HCT116 (cell line): ENCODE measurements at regions not wholly inside any gene's neighbourhood (a gene's known extent, or its start where the extent isn't known, plus 50 kb on each side); places are given as distances from the start of the nearest gene placed in this dataset.

Source experiments
- ATAC-seq: fragments of 200-7000 bp; cut with Tn5 transposase; 2 replicates; pipeline ENCODE4 v1.9.1; 2020; ENCODE audit warnings: mild to moderate bottlenecking, moderate library complexity
- BruUV-seq: library from RNA; stranded (reverse); fragments of 400-500 nt; replicated peaks from 2 replicates; lab custom pipeline; 2021; lab: Mats Ljungman, UMichigan
- CTCF ChIA-PET: fragments of 300-600 bp; sonication (Branson Sonifier 250); formaldehyde crosslinking; loops from one replicate; lab custom pipeline; 2021; ENCODE audit warnings: antibody characterized with exemption; lab: Charles Lee
- POLR2A ChIA-PET: fragments of 300-600, 350-600 bp; sonication (Branson Sonifier 250); formaldehyde crosslinking; loops from one replicate; lab custom pipeline; 2021; ENCODE audit warnings: antibody characterized with exemption; lab: Charles Lee
- RAD21 ChIA-PET, 2 experiments: fragments of 300-600 bp; sonication (Branson Sonifier 250); formaldehyde crosslinking; loops; one replicate each; lab custom pipeline; 2023; ENCODE audit warnings: low total read pairs in 2 of 2; ENCODE audit not compliant: uncharacterized antibody in 2 of 2, unreplicated experiment in 2 of 2, low non-redundant PET in 1 of 2; lab: Charles Lee
- DNase-seq: peaks from one replicate; pipeline ENCODE4 v3.0.0-alpha.2; 2010; ENCODE audit warnings: low read depth, low spot score
- H2AFZ ChIP-seq: fragments of 200-600 bp; shearing (Covaris generic), sonication (generic); 2 replicates; pipeline ENCODE4 v1.6.1; 2017; ENCODE audit warnings: low read depth, mixed run types, mixed read lengths, antibody characterized with exemption, low read length; ENCODE audit not compliant: poor library complexity, severe bottlenecking
- H3K27ac ChIP-seq: 2 replicates; pipeline ENCODE4 v1.5.1; 2012; ENCODE audit warnings: low read depth, low read length
- H3K27me3 ChIP-seq: fragments of 200-600 bp; sonication (generic); 2 replicates; pipeline ENCODE4 v1.6.1; 2016; ENCODE audit warnings: mixed run types, low read length, mixed read lengths; ENCODE audit not compliant: insufficient read depth
- H3K36me3 ChIP-seq, 2 experiments: fragments of 200-500 bp in 1 of 2; fragments of 200-600 bp in 1 of 2; sonication (Bioruptor generic) in 1 of 2; sonication (generic) in 1 of 2; 2 replicates each; pipeline versions ENCODE4 v1.5.1 to v1.6.1; 2014 to 2016; ENCODE audit warnings: low read length in 2 of 2, inconsistent platforms in 1 of 2, mixed read lengths in 1 of 2, mixed run types in 1 of 2; ENCODE audit not compliant: insufficient read depth in 2 of 2, control insufficient read depth in 1 of 2
- H3K4me1 ChIP-seq, 2 experiments: fragments of 200-600 bp in 1 of 2; sonication (generic) in 1 of 2; 2 replicates each; pipeline versions ENCODE4 v1.5.1 to v1.6.1; 2012 to 2017; ENCODE audit warnings: low read length in 2 of 2, inconsistent platforms in 1 of 2, mild to moderate bottlenecking in 1 of 2, mixed read lengths in 1 of 2, mixed run types in 1 of 2, moderate library complexity in 1 of 2; ENCODE audit not compliant: insufficient read depth in 2 of 2, control insufficient read depth in 1 of 2
- H3K4me2 ChIP-seq: fragments of 200-600 bp; sonication (generic); 2 replicates; pipeline ENCODE4 v1.6.1; 2017; ENCODE audit warnings: mixed run types, low read length, mixed read lengths
- H3K4me3 ChIP-seq, 2 experiments: fragments of 200-600 bp in 1 of 2; sonication (generic) in 1 of 2; replicated peaks in 1 of 2; 2 replicates each; pipeline ENCODE4 v1.5.1; 2011 to 2016; ENCODE audit warnings: low read length in 2 of 2, control low read depth in 1 of 2, low read depth in 1 of 2, mild to moderate bottlenecking in 1 of 2, mixed read lengths in 1 of 2, mixed run types in 1 of 2
- H3K79me2 ChIP-seq: fragments of 200-600 bp; sonication (generic); 2 replicates; pipeline ENCODE4 v1.6.1; 2017; ENCODE audit warnings: mild to moderate bottlenecking, mixed run types, low read length, moderate library complexity, mixed read lengths; ENCODE audit not compliant: insufficient read depth
- H3K9ac ChIP-seq: fragments of 200-600 bp; sonication (generic); 2 replicates; pipeline ENCODE4 v1.6.1; 2016; ENCODE audit warnings: low read length, mixed read lengths
- H3K9me2 ChIP-seq: fragments of 200-600 bp; sonication (generic), shearing (Covaris generic); 2 replicates; pipeline ENCODE4 v1.6.1; 2017; ENCODE audit warnings: mixed run types, mild to moderate bottlenecking, moderate library complexity; ENCODE audit not compliant: insufficient read depth
- H3K9me3 ChIP-seq, 2 experiments: fragments of 200-500 bp in 1 of 2; fragments of 200-600 bp in 1 of 2; sonication (Bioruptor generic) in 1 of 2; sonication (generic) in 1 of 2; 2 replicates each; pipeline ENCODE4 v1.6.1; 2014 to 2017; ENCODE audit warnings: low read length in 2 of 2, mixed read lengths in 2 of 2, inconsistent platforms in 1 of 2, low read depth in 1 of 2, mild to moderate bottlenecking in 1 of 2, mixed run types in 1 of 2, moderate library complexity in 1 of 2; ENCODE audit not compliant: control insufficient read depth in 1 of 2, insufficient read depth in 1 of 2
- H4K20me1 ChIP-seq: fragments of 200-600 bp; sonication (generic), shearing (Covaris generic); 2 replicates; pipeline ENCODE4 v1.6.1; 2017; ENCODE audit warnings: mixed run types, mild to moderate bottlenecking, moderate library complexity; ENCODE audit not compliant: insufficient read depth
- ATF3 ChIP-seq: IDR thresholded peaks from 2 replicates; pipeline ENCODE4 v1.6.1; 2012
- CBX3 ChIP-seq: IDR thresholded peaks from 2 replicates; pipeline ENCODE4 v1.6.1; 2012; ENCODE audit warnings: low read depth
- CEBPB ChIP-seq: IDR thresholded peaks from 2 replicates; pipeline ENCODE4 v1.6.1; 2012; ENCODE audit warnings: low read depth
- EZH2 ChIP-seq: fragments of 200-600 bp; sonication (generic); IDR thresholded peaks from 2 replicates; pipeline ENCODE4 v1.6.1; 2017; ENCODE audit warnings: antibody characterized with exemption, mixed run types
- EZH2phosphoT487 ChIP-seq: fragments of 200-600 bp; IDR thresholded peaks from 2 replicates; pipeline ENCODE4 v1.6.1; 2018; ENCODE audit warnings: antibody characterized with exemption, borderline replicate concordance
- FOSL1 ChIP-seq: IDR thresholded peaks from 2 replicates; pipeline ENCODE4 v1.6.1; 2012; ENCODE audit warnings: low read depth
- POLR2A ChIP-seq: IDR thresholded peaks from 2 replicates; pipeline ENCODE4 v1.7.0; 2011; ENCODE audit warnings: borderline replicate concordance; ENCODE audit not compliant: insufficient read depth, insufficient read length; ENCODE audit errors: extremely low read depth
- RAD21 ChIP-seq: IDR thresholded peaks from 2 replicates; pipeline ENCODE4 v1.6.1; 2012; ENCODE audit warnings: low read depth, mild to moderate bottlenecking
- REST ChIP-seq: IDR thresholded peaks from 2 replicates; pipeline ENCODE4 v1.6.1; 2012; ENCODE audit warnings: low read depth
- SP1 ChIP-seq: IDR thresholded peaks from 2 replicates; pipeline ENCODE4 v1.6.1; 2012; ENCODE audit warnings: low read depth
- SRF ChIP-seq: IDR thresholded peaks from 2 replicates; pipeline ENCODE4 v1.6.1; 2012; ENCODE audit warnings: low read depth
- YY1 ChIP-seq: IDR thresholded peaks from 2 replicates; pipeline ENCODE4 v1.6.1; 2011; ENCODE audit warnings: low read length, low read depth, moderate library complexity, mild to moderate bottlenecking; ENCODE audit not compliant: insufficient replicate concordance; ENCODE audit errors: extremely low read depth
- ZBTB33 ChIP-seq: IDR thresholded peaks from 2 replicates; pipeline ENCODE4 v1.6.1; 2011; ENCODE audit warnings: mild to moderate bottlenecking, low read length, moderate library complexity; ENCODE audit not compliant: insufficient replicate concordance; ENCODE audit errors: extremely low read depth
- ZFX ChIP-seq: fragments of 450-650 bp; IDR thresholded peaks from 2 replicates; pipeline ENCODE4 v1.6.1; 2017
- intact Hi-C: fragments of 100-400 bp; cut with micrococcal nuclease; formaldehyde crosslinking; loops from 2 replicates; pipeline ENCODE4 v1.10.0; 2022

- POLR2A ChIA-PET, result no interaction called here
- RAD21 ChIA-PET, result no interaction called here
- Histone ChIP-seq H3K27me3 (no peaks in the 10 kb centered on the region), H3K4me3 (no peak overlapping the region), H3K79me2 (no peaks in the 10 kb centered on the region), H3K36me3 (no peaks in the 10 kb centered on the region), H3K9ac (no peak overlapping the region), H2AFZ (no peak overlapping the region), H3K4me1 (no peaks in the 10 kb centered on the region), H3K27ac (no peak overlapping the region), H3K4me2 (no peak overlapping the region), H3K9me2 (no peaks in the 10 kb centered on the region), H4K20me1 (no peaks in the 10 kb centered on the region), H3K9me3 (no peaks in the 10 kb centered on the region)
- TF ChIP-seq RAD21, result no peak
- no peak for TF ChIP-seq EZH2phosphoT487
- TF ChIP-seq REST, result no peak
- no peak for TF ChIP-seq CEBPB
- no peak for TF ChIP-seq CBX3
- TF ChIP-seq SRF, result no peak
- TF ChIP-seq EZH2, result no peak
- TF ChIP-seq YY1, result no peak
- no peak for TF ChIP-seq ZBTB33
- no peak for TF ChIP-seq POLR2A
- TF ChIP-seq ZFX, result no peak
- no peak for TF ChIP-seq FOSL1
- no peak for TF ChIP-seq ATF3
- TF ChIP-seq SP1, result no peak
- ATAC-seq, result no peak
- BruUV-seq, result no TSS peak
- CTCF ChIA-PET, result no interaction called here
- DNase-seq, result no peak
- intact Hi-C loops, result no loop called here
These were observed 81.5 kb upstream of the ARL4C start for GRCh38 chr2:234578389-234578788.
